Keratinocyte (primary cell): ENCODE measurements at regions not wholly inside any gene's neighbourhood (a gene's known extent, or its start where the extent isn't known, plus 50 kb on each side); places are given as distances from the start of the nearest gene placed in this dataset.

Source experiments
- DNase-seq: peaks from one replicate; pipeline ENCODE4 v3.0.0-alpha.2; 2011; ENCODE audit warnings: low read depth, missing footprints, low spot score
- FAIRE-seq: peaks from 2 replicates; lab custom pipeline; 2011; peaks lifted over from hg19 to GRCh38; lab: Jason Lieb, UNC
- H2AFZ ChIP-seq: 2 replicates; pipeline ENCODE4 v1.6.0; 2012; ENCODE audit warnings: low read length, control low read depth, inconsistent platforms; ENCODE audit not compliant: control insufficient read depth
- H3K27ac ChIP-seq: 2 replicates; pipeline ENCODE4 v1.5.1; 2011; ENCODE audit warnings: low read length; ENCODE audit not compliant: control insufficient read depth, insufficient read depth
- H3K27me3 ChIP-seq: 3 replicates; pipeline ENCODE4 v1.6.0; 2011; ENCODE audit warnings: low read length; ENCODE audit not compliant: control insufficient read depth, insufficient read depth; ENCODE audit errors: extremely low read depth
- H3K36me3 ChIP-seq, 2 experiments: 2 replicates in 1 of 2; 3 replicates in 1 of 2; pipeline ENCODE4 v1.5.1; 2011; ENCODE audit warnings: low read length in 2 of 2, mild to moderate bottlenecking in 1 of 2; ENCODE audit not compliant: control insufficient read depth in 2 of 2, insufficient read depth in 2 of 2; ENCODE audit errors: extremely low read depth in 1 of 2
- H3K4me1 ChIP-seq: 3 replicates; pipeline ENCODE4 v1.5.1; 2011; ENCODE audit warnings: low read length; ENCODE audit not compliant: control insufficient read depth, insufficient read depth; ENCODE audit errors: extremely low read depth
- H3K4me2 ChIP-seq: 3 replicates; pipeline ENCODE4 v1.6.0; 2011; ENCODE audit warnings: low read depth, low read length; ENCODE audit not compliant: control insufficient read depth, insufficient read depth; ENCODE audit errors: extremely low read depth
- H3K4me3 ChIP-seq, 3 experiments: fragments of 200-600 bp in 1 of 3; sonication (generic) in 1 of 3; 2 replicates in 2 of 3; 3 replicates in 1 of 3; pipeline ENCODE4 v1.5.1; 2011 to 2016; ENCODE audit warnings: low read length in 3 of 3, mild to moderate bottlenecking in 3 of 3, control low read depth in 2 of 3, inconsistent platforms in 1 of 3, low read depth in 1 of 3, mixed read lengths in 1 of 3, mixed run types in 1 of 3, moderate library complexity in 1 of 3; ENCODE audit not compliant: control insufficient read depth in 2 of 3, insufficient read depth in 2 of 3; ENCODE audit errors: extremely low read depth in 1 of 3
- H3K79me2 ChIP-seq: 2 replicates; pipeline ENCODE4 v1.6.0; 2012; ENCODE audit warnings: low read length; ENCODE audit not compliant: control insufficient read depth, insufficient read depth
- H3K9ac ChIP-seq: 3 replicates; pipeline ENCODE4 v1.6.0; 2011; ENCODE audit warnings: low read length; ENCODE audit not compliant: control insufficient read depth, insufficient read depth; ENCODE audit errors: extremely low read depth
- H3K9me1 ChIP-seq: 3 replicates; pipeline ENCODE4 v1.6.0; 2011; ENCODE audit warnings: low read length; ENCODE audit not compliant: control insufficient read depth, insufficient read depth; ENCODE audit errors: extremely low read depth
- H3K9me3 ChIP-seq: 2 replicates; pipeline ENCODE4 v1.5.1; 2012; ENCODE audit warnings: low read depth, low read length; ENCODE audit not compliant: control insufficient read depth
- H4K20me1 ChIP-seq: 3 replicates; pipeline ENCODE4 v1.6.0; 2011; ENCODE audit warnings: low read length; ENCODE audit not compliant: control insufficient read depth, insufficient read depth; ENCODE audit errors: extremely low read depth
- EZH2 ChIP-seq: IDR thresholded peaks from one replicate; pipeline ENCODE4 v1.6.1; 2012; ENCODE audit warnings: inconsistent platforms, mild to moderate bottlenecking, low read length, moderate library complexity
- dilution Hi-C: fragments of 300-500 bp; cut with MboI; formaldehyde crosslinking; loops from one replicate; pipeline ENCODE4 v1.7.0; 2020; ENCODE audit warnings: low sequenced_read_pairs; ENCODE audit not compliant: extremely low pct_ligation_motif_present
- TF ChIP-seq, protein P1 (sequence below), 3 experiments: IDR thresholded peaks in 1 of 3; conservative IDR thresholded peaks in 1 of 3; optimal IDR thresholded peaks in 1 of 3; 2 replicates in 2 of 3; 3 replicates in 1 of 3; pipeline versions ENCODE3 to v1.5.1; 2011; ENCODE audit warnings: low read length in 3 of 3, mild to moderate bottlenecking in 3 of 3, moderate library complexity in 2 of 3, control low read depth in 1 of 3, inconsistent platforms in 1 of 3; ENCODE audit not compliant: insufficient read depth in 2 of 3; ENCODE audit errors: extremely low read depth in 1 of 3

DNA sequence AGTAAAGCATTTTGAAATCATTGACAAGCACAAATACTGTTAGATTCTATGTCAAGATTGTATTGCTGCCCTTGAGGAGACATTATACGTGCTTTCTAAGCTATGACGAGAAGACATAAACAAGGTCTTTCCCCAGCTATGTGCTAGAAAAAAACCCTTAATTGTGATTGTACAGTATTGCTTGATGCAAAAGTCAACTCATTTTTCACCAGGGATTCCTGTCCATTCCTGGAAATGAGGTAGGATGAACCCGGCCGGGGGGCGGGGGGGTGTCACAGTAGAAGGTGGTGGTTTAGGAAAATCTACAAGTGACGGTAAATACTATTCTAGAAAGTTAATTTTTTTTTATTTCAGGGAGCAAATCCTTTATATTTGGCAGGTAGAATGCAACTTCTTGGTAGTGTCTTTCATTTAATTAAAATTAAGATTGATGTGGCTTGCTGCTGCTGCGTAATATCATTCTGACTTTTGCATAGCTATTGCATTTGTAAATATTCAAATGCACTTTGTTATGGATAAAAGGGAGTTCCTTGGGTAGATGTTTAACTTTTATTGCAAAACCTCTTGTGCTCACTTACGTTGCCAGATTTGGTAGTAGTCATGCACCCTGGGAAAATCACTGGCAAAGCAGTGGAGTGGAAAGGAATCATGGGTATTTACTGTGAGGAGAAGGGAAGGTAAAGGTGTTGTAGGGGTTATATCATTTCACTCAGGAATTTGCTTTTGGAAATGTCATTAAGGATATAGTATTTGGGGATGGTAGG lies 164.4 kb upstream of the PRPS1L1 start:
- peaks cover 3% of the 10 kb centered on the region for H3K27me3 ChIP-seq
- DNase-seq (no peak), FAIRE-seq (no peak)
- no peak overlapping the region for H3K27ac ChIP-seq
- no peak overlapping the region for H3K4me2 ChIP-seq
- no peak overlapping the region for H2AFZ ChIP-seq
- H3K9ac ChIP-seq, result no peak overlapping the region
- H3K79me2 ChIP-seq, result no peaks in the 10 kb centered on the region
- H3K9me1 ChIP-seq, result no peaks in the 10 kb centered on the region
- no peaks in the 10 kb centered on the region for H3K36me3 ChIP-seq
- no peaks in the 10 kb centered on the region for H3K9me3 ChIP-seq
- H3K4me1 ChIP-seq, result no peaks in the 10 kb centered on the region
- dilution Hi-C loops, result no loop called here
- H4K20me1 ChIP-seq, result no peaks in the 10 kb centered on the region
- no peak overlapping the region for H3K4me3 ChIP-seq
- TF ChIP-seq, protein P1, sequence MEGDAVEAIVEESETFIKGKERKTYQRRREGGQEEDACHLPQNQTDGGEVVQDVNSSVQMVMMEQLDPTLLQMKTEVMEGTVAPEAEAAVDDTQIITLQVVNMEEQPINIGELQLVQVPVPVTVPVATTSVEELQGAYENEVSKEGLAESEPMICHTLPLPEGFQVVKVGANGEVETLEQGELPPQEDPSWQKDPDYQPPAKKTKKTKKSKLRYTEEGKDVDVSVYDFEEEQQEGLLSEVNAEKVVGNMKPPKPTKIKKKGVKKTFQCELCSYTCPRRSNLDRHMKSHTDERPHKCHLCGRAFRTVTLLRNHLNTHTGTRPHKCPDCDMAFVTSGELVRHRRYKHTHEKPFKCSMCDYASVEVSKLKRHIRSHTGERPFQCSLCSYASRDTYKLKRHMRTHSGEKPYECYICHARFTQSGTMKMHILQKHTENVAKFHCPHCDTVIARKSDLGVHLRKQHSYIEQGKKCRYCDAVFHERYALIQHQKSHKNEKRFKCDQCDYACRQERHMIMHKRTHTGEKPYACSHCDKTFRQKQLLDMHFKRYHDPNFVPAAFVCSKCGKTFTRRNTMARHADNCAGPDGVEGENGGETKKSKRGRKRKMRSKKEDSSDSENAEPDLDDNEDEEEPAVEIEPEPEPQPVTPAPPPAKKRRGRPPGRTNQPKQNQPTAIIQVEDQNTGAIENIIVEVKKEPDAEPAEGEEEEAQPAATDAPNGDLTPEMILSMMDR (optimal IDR thresholded peaks at IDR 0.05 in 1 of 3, IDR thresholded peaks at IDR 0.05 in 1 of 3, conservative IDR thresholded peaks at IDR 0.05 in 1 of 3; ENCODE audit: extremely low read depth in 1 of 3, insufficient read depth in 2 of 3, low read length in 3 of 3), result no peak
- TF ChIP-seq EZH2, result no peak

DNA sequence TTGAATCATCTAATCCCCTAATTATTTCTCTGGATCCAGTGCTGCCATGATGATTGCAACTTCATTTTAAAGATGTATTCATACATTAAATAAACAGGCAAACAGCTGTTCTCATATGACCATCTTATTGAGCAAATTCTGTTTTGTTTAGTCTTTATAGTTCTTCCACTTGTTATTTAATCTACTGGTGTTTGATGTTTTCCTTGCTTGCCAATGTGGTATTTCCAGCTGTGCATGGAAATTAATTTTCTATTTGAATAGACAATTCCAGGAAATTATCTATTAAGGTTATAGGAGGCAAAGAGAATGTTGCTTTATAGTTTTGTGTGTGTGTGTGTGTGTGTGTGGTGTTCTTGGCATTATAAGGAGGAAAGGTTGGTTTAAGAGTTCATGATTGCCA lies 167.0 kb upstream of the PRPS1L1 start:
- Histone ChIP-seq H3K36me3 (no peaks in the 10 kb centered on the region), H3K9ac (no peak overlapping the region), H3K9me3 (no peaks in the 10 kb centered on the region), H3K9me1 (no peaks in the 10 kb centered on the region), H3K27me3 (peaks cover 3% of the 10 kb centered on the region), H3K4me1 (no peaks in the 10 kb centered on the region), H3K79me2 (no peaks in the 10 kb centered on the region), H3K4me3 (no peak overlapping the region), H2AFZ (no peak overlapping the region), H3K4me2 (no peak overlapping the region), H4K20me1 (no peaks in the 10 kb centered on the region), H3K27ac (no peak overlapping the region)
- no peak for TF ChIP-seq EZH2
- TF ChIP-seq, protein P1 (optimal IDR thresholded peaks at IDR 0.05 in 1 of 3, IDR thresholded peaks at IDR 0.05 in 1 of 3, conservative IDR thresholded peaks at IDR 0.05 in 1 of 3; ENCODE audit: extremely low read depth in 1 of 3, insufficient read depth in 2 of 3, low read length in 3 of 3), result no peak
- FAIRE-seq (no peak), DNase-seq (no peak)
- dilution Hi-C loops, result no loop called here
